Caco-2 (cell line): ENCODE measurements at regions not wholly inside any gene's neighbourhood (a gene's known extent, or its start where the extent isn't known, plus 50 kb on each side); places are given as distances from the start of the nearest gene placed in this dataset.

Experiments used
- BruUV-seq: library from RNA; stranded (reverse); fragments of 400-500 nt; replicated peaks from 2 replicates; lab custom pipeline; 2021; lab: Mats Ljungman, UMichigan
- CTCF ChIA-PET: fragments of 300-600 bp; sonication (Branson Sonifier 250); formaldehyde crosslinking; loops from one replicate; lab custom pipeline; 2022; ENCODE audit warnings: antibody characterized with exemption; lab: Charles Lee
- POLR2A ChIA-PET: fragments of 300-600 bp; sonication (Branson Sonifier 250); formaldehyde crosslinking; loops from one replicate; lab custom pipeline; 2022; ENCODE audit warnings: antibody characterized with exemption; lab: Charles Lee
- DNase-seq, 2 experiments: peaks; one replicate each; pipeline versions ENCODE4 v3.0.0 to v3.0.0-alpha.2; 2020 to 2022
- H3K27me3 ChIP-seq: replicated peaks from 2 replicates; pipeline ENCODE4 v1.6.0; 2011; ENCODE audit warnings: low read length; ENCODE audit not compliant: control insufficient read depth, insufficient read depth
- H3K36me3 ChIP-seq: 2 replicates; pipeline ENCODE4 v1.5.1; 2011; ENCODE audit warnings: low read length; ENCODE audit not compliant: control insufficient read depth, insufficient read depth
- H3K4me1 ChIP-seq: fragments of 250-450 bp; sonication (Bioruptor Pico); 2 replicates; pipeline ENCODE4 v1.5.1; 2020; ENCODE audit warnings: mild to moderate bottlenecking
- H3K4me3 ChIP-seq: 2 replicates; pipeline ENCODE4 v1.5.1; 2011; ENCODE audit warnings: low read depth, mild to moderate bottlenecking, control low read depth, low read length
- H3K9me3 ChIP-seq: fragments of 250-450 bp; sonication (Bioruptor Pico); 2 replicates; pipeline ENCODE4 v1.5.1; 2020; ENCODE audit warnings: mild to moderate bottlenecking, moderate library complexity
- H3K27ac Mint-ChIP-seq: one replicate; pipeline ENCODE4 v1.8.0; 2022; ENCODE audit warnings: mixed read lengths; ENCODE audit not compliant: unreplicated experiment
- H3K27me3 Mint-ChIP-seq: one replicate; pipeline ENCODE4 v1.8.0; 2022; ENCODE audit warnings: mixed read lengths; ENCODE audit not compliant: insufficient read depth, unreplicated experiment
- H3K36me3 Mint-ChIP-seq: one replicate; pipeline ENCODE4 v1.8.0; 2022; ENCODE audit warnings: mild to moderate bottlenecking, mixed read lengths; ENCODE audit not compliant: insufficient read depth, unreplicated experiment
- H3K4me1 Mint-ChIP-seq: one replicate; pipeline ENCODE4 v1.8.0; 2022; ENCODE audit warnings: low read depth, mixed read lengths; ENCODE audit not compliant: unreplicated experiment
- H3K4me3 Mint-ChIP-seq: one replicate; pipeline ENCODE4 v1.8.0; 2022; ENCODE audit warnings: mild to moderate bottlenecking, moderate library complexity, mixed read lengths; ENCODE audit not compliant: unreplicated experiment
- H3K9me3 Mint-ChIP-seq: one replicate; pipeline ENCODE4 v1.8.0; 2022; ENCODE audit warnings: mixed read lengths; ENCODE audit not compliant: unreplicated experiment
- CTCF ChIP-seq, 2 experiments: fragments of 200-600 bp in 1 of 2; IDR thresholded peaks; 1 replicate in 1 of 2; 2 replicates in 1 of 2; pipeline versions ENCODE4 v1.5.1 to v1.8.0; 2011 to 2022; ENCODE audit warnings: antibody characterized with exemption in 1 of 2, control low read depth in 1 of 2, inconsistent platforms in 1 of 2, low read depth in 1 of 2, low read length in 1 of 2, mild to moderate bottlenecking in 1 of 2, moderate library complexity in 1 of 2; ENCODE audit not compliant: insufficient read depth in 1 of 2, severe bottlenecking in 1 of 2, unreplicated experiment in 1 of 2
- intact Hi-C: fragments of 100-400 bp; cut with micrococcal nuclease; formaldehyde crosslinking; loops from one replicate; pipeline ENCODE4 v1.10.0; 2022; ENCODE audit not compliant: unreplicated experiment

- TF ChIP-seq CTCF (IDR thresholded peaks at IDR 0.05; ENCODE audit: insufficient read depth in 1 of 2, low read depth in 1 of 2, low read length in 1 of 2, severe bottlenecking in 1 of 2, unreplicated experiment in 1 of 2) = no peak
- H3K36me3 Mint-ChIP-seq = no peaks in the 10 kb centered on the region
- Histone ChIP-seq H3K36me3 (no peaks in the 10 kb centered on the region), H3K4me3 (no peak overlapping the region), H3K9me3 (no peaks in the 10 kb centered on the region), H3K4me1 (peaks cover 23% of the 10 kb centered on the region), H3K27me3 (no peaks in the 10 kb centered on the region)
- peaks cover 12% of the 10 kb centered on the region for H3K9me3 Mint-ChIP-seq
- no peak overlapping the region for H3K27ac Mint-ChIP-seq
- no peaks in the 10 kb centered on the region for H3K27me3 Mint-ChIP-seq
- intact Hi-C loops = no loop called here
- peaks cover 18% of the 10 kb centered on the region for H3K4me1 Mint-ChIP-seq
- no peak overlapping the region for H3K4me3 Mint-ChIP-seq
- no TSS peak for BruUV-seq
- no peak for DNase-seq
- ChIA-PET POLR2A (no interaction called here), CTCF (no interaction called here)
These were observed 103.5 kb upstream of the XYLT1 start for GRCh38 chr16:17574256-17574655.

- no peak for TF ChIP-seq CTCF (IDR thresholded peaks at IDR 0.05; ENCODE audit: insufficient read depth in 1 of 2, low read depth in 1 of 2, low read length in 1 of 2, severe bottlenecking in 1 of 2, unreplicated experiment in 1 of 2)
- Mint-ChIP-seq H3K27me3 (no peaks in the 10 kb centered on the region), H3K36me3 (no peaks in the 10 kb centered on the region), H3K4me3 (no peak overlapping the region), H3K4me1 (peaks cover 12% of the 10 kb centered on the region), H3K27ac (peak overlapping the region; percentile 53), H3K9me3 (peaks cover 12% of the 10 kb centered on the region)
- POLR2A ChIA-PET = no interaction called here
- peak; percentile 6 to 32 for DNase-seq
- Histone ChIP-seq H3K36me3 (no peaks in the 10 kb centered on the region), H3K27me3 (no peaks in the 10 kb centered on the region), H3K9me3 (no peaks in the 10 kb centered on the region), H3K4me3 (no peak overlapping the region), H3K4me1 (peaks cover 16% of the 10 kb centered on the region)
- intact Hi-C loops = no loop called here
- CTCF ChIA-PET = interaction anchor here (0.5 to 0.7 kb wide), 2 partner anchors 91 to 1550 kb away, joined by 3 to 6 read pairs; no protein-coding TSS in a partner anchor
- BruUV-seq = no TSS peak
These were observed 101.4 kb upstream of the XYLT1 start for GRCh38 chr16:17572145-17572544.

- POLR2A ChIA-PET = no interaction called here
- Mint-ChIP-seq H3K4me3 (no peak overlapping the region), H3K27ac (peak overlapping the region; percentile 53), H3K9me3 (peaks cover 12% of the 10 kb centered on the region), H3K27me3 (no peaks in the 10 kb centered on the region), H3K36me3 (no peaks in the 10 kb centered on the region), H3K4me1 (peaks cover 16% of the 10 kb centered on the region)
- Histone ChIP-seq H3K27me3 (no peaks in the 10 kb centered on the region), H3K9me3 (no peaks in the 10 kb centered on the region), H3K36me3 (no peaks in the 10 kb centered on the region), H3K4me3 (no peak overlapping the region), H3K4me1 (peaks cover 16% of the 10 kb centered on the region)
- CTCF ChIA-PET = interaction anchor here (0.5 to 1.3 kb wide), 3 partner anchors 8 to 1550 kb away, joined by 3 to 6 read pairs (median 4); no protein-coding TSS in a partner anchor
- DNase-seq = peak; percentile 7 to 52
- intact Hi-C loops = no loop called here
- TF ChIP-seq CTCF (IDR thresholded peaks at IDR 0.05; ENCODE audit: insufficient read depth in 1 of 2, low read depth in 1 of 2, low read length in 1 of 2, severe bottlenecking in 1 of 2, unreplicated experiment in 1 of 2) = no peak
- BruUV-seq = no TSS peak
These were observed 100.8 kb upstream of the XYLT1 start for GRCh38 chr16:17571499-17572093.
